ENCODE measurements at regions not wholly inside any gene's neighbourhood (a gene's known extent, or its start where the extent isn't known, plus 50 kb on each side); places are given as distances from the start of the nearest gene placed in this dataset.

- TF ChIP-seq NPAS2 (CRISPR knock-in tag; IDR thresholded peaks at IDR 0.05; ENCODE audit: borderline replicate concordance) = no peak
- TF ChIP-seq USF2 (IDR thresholded peaks at IDR 0.05) = no peak
- no peak for TF ChIP-seq HDAC2 (IDR thresholded peaks at IDR 0.05)
- no peak for TF ChIP-seq POLR2A (IDR thresholded peaks at IDR 0.05; ENCODE audit: low read length)
Measured at GRCh38 chr12:103172447-103173112, 215.1 kb downstream of the ASCL1 start.
